ENCODE measurements at regions not wholly inside any gene's neighbourhood (a gene's known extent, or its start where the extent isn't known, plus 50 kb on each side); places are given as distances from the start of the nearest gene placed in this dataset.

- Mint-ChIP-seq H3K9me3 (peaks cover 6% of the 10 kb centered on the region), H3K4me3 (no peak overlapping the region), H3K27ac (no peak overlapping the region), H3K4me1 (ENCODE audit: low read depth) (peaks cover 4% of the 10 kb centered on the region), H3K27me3 (peaks cover 1% of the 10 kb centered on the region), H3K36me3 (ENCODE audit: low read depth) (no peaks in the 10 kb centered on the region)
- intact Hi-C loops (cut with micrococcal nuclease), result no loop called here
Observed at GRCh38 chr10:10878963-10879362, 138.7 kb upstream of the CELF2 start.

GRCh38 chr10:10881117-10881813 lies 136.4 kb upstream of the CELF2 start:
- intact Hi-C loops (cut with micrococcal nuclease), result no loop called here
- Mint-ChIP-seq H3K9me3 (peaks cover 16% of the 10 kb centered on the region), H3K36me3 (ENCODE audit: low read depth) (no peaks in the 10 kb centered on the region), H3K4me3 (no peak overlapping the region), H3K4me1 (ENCODE audit: low read depth) (peaks cover 15% of the 10 kb centered on the region), H3K27me3 (peaks cover 1% of the 10 kb centered on the region), H3K27ac (no peak overlapping the region)

GRCh38 chr10:10883737-10884136 lies 133.9 kb upstream of the CELF2 start:
- no peaks in the 10 kb centered on the region for H3K36me3 Mint-ChIP-seq (ENCODE audit: low read depth)
- intact Hi-C loops (cut with micrococcal nuclease), result no loop called here

GRCh38 chr10:10886861-10887531 lies 130.7 kb upstream of the CELF2 start:
- Mint-ChIP-seq H3K4me1 (ENCODE audit: low read depth) (peaks cover 31% of the 10 kb centered on the region), H3K27me3 (no peaks in the 10 kb centered on the region)

More at GRCh38 chr10:10883737-10884136, 133.9 kb upstream of the CELF2 start:
- Mint-ChIP-seq H3K27me3 (no peaks in the 10 kb centered on the region), H3K27ac (no peak overlapping the region), H3K4me1 (ENCODE audit: low read depth) (peaks cover 27% of the 10 kb centered on the region), H3K4me3 (no peak overlapping the region), H3K9me3 (peaks cover 16% of the 10 kb centered on the region)

GRCh38 chr10:10891124-10892082 lies 126.3 kb upstream of the CELF2 start:
- no peak overlapping the region for H3K27ac Mint-ChIP-seq
- intact Hi-C loops (cut with micrococcal nuclease), result no loop called here
- no peaks in the 10 kb centered on the region for H3K27me3 Mint-ChIP-seq
- peaks cover 25% of the 10 kb centered on the region for H3K9me3 Mint-ChIP-seq
- peaks cover 24% of the 10 kb centered on the region for H3K4me1 Mint-ChIP-seq (ENCODE audit: low read depth)
- no peak overlapping the region for H3K4me3 Mint-ChIP-seq
- H3K36me3 Mint-ChIP-seq (ENCODE audit: low read depth), result no peaks in the 10 kb centered on the region

More at GRCh38 chr10:10886861-10887531, 130.7 kb upstream of the CELF2 start:
- Mint-ChIP-seq H3K9me3 (peaks cover 16% of the 10 kb centered on the region), H3K36me3 (ENCODE audit: low read depth) (no peaks in the 10 kb centered on the region), H3K27ac (no peak overlapping the region), H3K4me3 (no peak overlapping the region)
- intact Hi-C loops (cut with micrococcal nuclease), result no loop called here

GRCh38 chr10:10892290-10892875 lies 125.3 kb upstream of the CELF2 start:
- intact Hi-C loops (cut with micrococcal nuclease), result no loop called here
- no peaks in the 10 kb centered on the region for H3K27me3 Mint-ChIP-seq
- H3K27ac Mint-ChIP-seq, result no peak overlapping the region
- H3K9me3 Mint-ChIP-seq, result peaks cover 35% of the 10 kb centered on the region
- H3K4me1 Mint-ChIP-seq (ENCODE audit: low read depth), result peaks cover 15% of the 10 kb centered on the region
- H3K4me3 Mint-ChIP-seq, result no peak overlapping the region
- no peaks in the 10 kb centered on the region for H3K36me3 Mint-ChIP-seq (ENCODE audit: low read depth)

- H3K27ac Mint-ChIP-seq, result no peak overlapping the region
- H3K27me3 Mint-ChIP-seq, result no peaks in the 10 kb centered on the region
- intact Hi-C loops (cut with micrococcal nuclease), result no loop called here
- H3K4me1 Mint-ChIP-seq (ENCODE audit: low read depth), result peaks cover 13% of the 10 kb centered on the region
- no peaks in the 10 kb centered on the region for H3K36me3 Mint-ChIP-seq (ENCODE audit: low read depth)
- no peak overlapping the region for H3K4me3 Mint-ChIP-seq
- peaks cover 55% of the 10 kb centered on the region for H3K9me3 Mint-ChIP-seq
Observed at GRCh38 chr10:10897400-10897799, 120.3 kb upstream of the CELF2 start.

- intact Hi-C loops (cut with micrococcal nuclease), result no loop called here
- peaks cover 25% of the 10 kb centered on the region for H3K9me3 Mint-ChIP-seq
- H3K36me3 Mint-ChIP-seq (ENCODE audit: low read depth), result no peaks in the 10 kb centered on the region
- no peaks in the 10 kb centered on the region for H3K27me3 Mint-ChIP-seq
- H3K4me3 Mint-ChIP-seq, result no peak overlapping the region
- peaks cover 12% of the 10 kb centered on the region for H3K4me1 Mint-ChIP-seq (ENCODE audit: low read depth)
- H3K27ac Mint-ChIP-seq, result no peak overlapping the region
Observed at GRCh38 chr10:10901906-10902305, 115.8 kb upstream of the CELF2 start.

- no peak overlapping the region for H3K27ac Mint-ChIP-seq
- H3K4me1 Mint-ChIP-seq (ENCODE audit: low read depth), result peaks cover 12% of the 10 kb centered on the region
- H3K36me3 Mint-ChIP-seq (ENCODE audit: low read depth), result no peaks in the 10 kb centered on the region
- intact Hi-C loops (cut with micrococcal nuclease), result no loop called here
- peaks cover 14% of the 10 kb centered on the region for H3K9me3 Mint-ChIP-seq
- no peaks in the 10 kb centered on the region for H3K27me3 Mint-ChIP-seq
- H3K4me3 Mint-ChIP-seq, result no peak overlapping the region
Observed at GRCh38 chr10:10902951-10903350, 114.7 kb upstream of the CELF2 start.

GRCh38 chr10:10903620-10904019 lies 114.1 kb upstream of the CELF2 start:
- H3K27me3 Mint-ChIP-seq, result no peaks in the 10 kb centered on the region

GRCh38 chr10:10910634-10911033 lies 107.0 kb upstream of the CELF2 start:
- Mint-ChIP-seq H3K27ac (no peak overlapping the region), H3K4me3 (no peak overlapping the region), H3K27me3 (peaks cover 1% of the 10 kb centered on the region), H3K4me1 (ENCODE audit: low read depth) (peaks cover 23% of the 10 kb centered on the region), H3K9me3 (no peaks in the 10 kb centered on the region), H3K36me3 (ENCODE audit: low read depth) (no peaks in the 10 kb centered on the region)
- intact Hi-C loops (cut with micrococcal nuclease), result no loop called here

More at GRCh38 chr10:10903620-10904019, 114.1 kb upstream of the CELF2 start:
- Mint-ChIP-seq H3K9me3 (peaks cover 13% of the 10 kb centered on the region), H3K27ac (no peak overlapping the region), H3K4me3 (no peak overlapping the region), H3K4me1 (ENCODE audit: low read depth) (peaks cover 12% of the 10 kb centered on the region), H3K36me3 (ENCODE audit: low read depth) (no peaks in the 10 kb centered on the region)
- intact Hi-C loops (cut with micrococcal nuclease), result no loop called here

GRCh38 chr10:10911035-10911434 lies 106.6 kb upstream of the CELF2 start:
- Mint-ChIP-seq H3K27me3 (peaks cover 1% of the 10 kb centered on the region), H3K4me1 (ENCODE audit: low read depth) (peaks cover 23% of the 10 kb centered on the region), H3K4me3 (no peak overlapping the region), H3K9me3 (no peaks in the 10 kb centered on the region), H3K27ac (no peak overlapping the region), H3K36me3 (ENCODE audit: low read depth) (no peaks in the 10 kb centered on the region)
- intact Hi-C loops (cut with micrococcal nuclease), result no loop called here

- Mint-ChIP-seq H3K4me3 (no peak overlapping the region), H3K27ac (no peak overlapping the region), H3K9me3 (no peaks in the 10 kb centered on the region), H3K27me3 (peaks cover 1% of the 10 kb centered on the region), H3K36me3 (ENCODE audit: low read depth) (no peaks in the 10 kb centered on the region), H3K4me1 (ENCODE audit: low read depth) (peaks cover 23% of the 10 kb centered on the region)
- intact Hi-C loops (cut with micrococcal nuclease), result no loop called here
Observed at GRCh38 chr10:10911471-10911921, 106.2 kb upstream of the CELF2 start.

Measured in dendritic cell treated with granulocyte-macrophage colony-stimulating factor and Interleukin-4, amounts not matched to agents 40 ng/mL and 50 ng/mL, for 4 days (primary cell).